ENCODE measurements at regions not wholly inside any gene's neighbourhood (a gene's known extent, or its start where the extent isn't known, plus 50 kb on each side); places are given as distances from the start of the nearest gene placed in this dataset.

GRCh38 chr15:87135109-87135508 lies 1055.4 kb downstream of the AGBL1 start:
- no peak for DNase-seq

GRCh38 chr15:87133704-87134103 lies 1054.0 kb downstream of the AGBL1 start:
- DNase-seq = no peak

- DNase-seq = no peak
Observed at GRCh38 chr15:87131067-87131466, 1051.4 kb downstream of the AGBL1 start.

- no peak for DNase-seq
Observed at GRCh38 chr15:87129916-87130315, 1050.2 kb downstream of the AGBL1 start.

GRCh38 chr15:87123676-87124382 lies 1044.2 kb downstream of the AGBL1 start:
- no peak for DNase-seq

- DNase-seq = no peak
Observed at GRCh38 chr15:87121336-87121735, 1041.7 kb downstream of the AGBL1 start.

- no peak for DNase-seq
Observed at GRCh38 chr15:87120555-87120954, 1040.9 kb downstream of the AGBL1 start.

- no peak for DNase-seq
Observed at GRCh38 chr15:87118846-87119245, 1039.2 kb downstream of the AGBL1 start.

- no peak for DNase-seq
Observed at GRCh38 chr15:87118435-87118834, 1038.8 kb downstream of the AGBL1 start.

- DNase-seq = no peak
Observed at GRCh38 chr15:87115795-87116194, 1036.1 kb downstream of the AGBL1 start.

- DNase-seq = no peak
Observed at GRCh38 chr15:87099916-87100315, 1020.2 kb downstream of the AGBL1 start.

GRCh38 chr15:87089551-87089950 lies 1009.9 kb downstream of the AGBL1 start:
- DNase-seq = no peak

- DNase-seq = no peak
Observed at GRCh38 chr15:87083201-87083600, 1003.5 kb downstream of the AGBL1 start.

GRCh38 chr15:87082581-87082980 lies 1002.9 kb downstream of the AGBL1 start:
- no peak for DNase-seq

- DNase-seq = no peak
Observed at GRCh38 chr15:87080547-87080946, 1000.9 kb downstream of the AGBL1 start.

Measured in cerebellar nuclear complex (tissue), 1 donor.